Right lobe of liver (tissue), 4 donors: ENCODE measurements at regions not wholly inside any gene's neighbourhood (a gene's known extent, or its start where the extent isn't known, plus 50 kb on each side); places are given as distances from the start of the nearest gene placed in this dataset.

Experiments used
- POLR2A ChIP-seq: fragments of 450-650 bp; IDR thresholded peaks from one replicate; pipeline ENCODE4 v1.6.1; 2017; ENCODE audit warnings: antibody characterized with exemption, mild to moderate bottlenecking
- TF ChIP-seq, protein P1 (sequence below), 4 donors: fragments of 200-600 bp in 3 of 4; fragments of 450-650 bp in 1 of 4; IDR thresholded peaks; one replicate each; pipeline versions ENCODE4 v1.5.1 to v1.8.0; 2016 to 2022; ENCODE audit warnings: antibody characterized with exemption in 4 of 4, mild to moderate bottlenecking in 2 of 4
- donor health status: DM: no; HTN: no; CAD: no.
- donor health status: DM: no; HTN: no; CAD: no.
- donor health status: DM: no; HTN: yes; CAD: no.

DNA sequence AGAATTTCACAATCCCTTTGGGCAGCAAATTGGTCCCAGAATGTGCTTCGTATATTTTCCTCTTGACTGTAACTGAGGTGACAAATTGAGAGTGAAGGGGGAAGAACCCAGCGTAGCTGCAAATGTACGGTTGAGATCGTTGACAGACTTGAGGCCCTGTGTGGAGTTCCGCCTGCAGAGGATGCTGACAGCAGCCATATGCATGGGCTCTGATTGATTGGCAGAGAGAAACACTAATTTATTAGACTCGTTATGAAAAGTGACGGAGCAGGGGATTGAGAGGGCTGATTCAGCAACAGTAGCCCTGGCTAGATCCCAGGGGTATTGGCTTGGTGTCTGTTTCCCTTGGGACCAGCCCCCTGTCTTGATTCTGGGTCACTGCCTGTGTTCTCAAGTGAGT is 930.1 kb upstream of the EEF2KMT start:
- TF ChIP-seq, protein P1, sequence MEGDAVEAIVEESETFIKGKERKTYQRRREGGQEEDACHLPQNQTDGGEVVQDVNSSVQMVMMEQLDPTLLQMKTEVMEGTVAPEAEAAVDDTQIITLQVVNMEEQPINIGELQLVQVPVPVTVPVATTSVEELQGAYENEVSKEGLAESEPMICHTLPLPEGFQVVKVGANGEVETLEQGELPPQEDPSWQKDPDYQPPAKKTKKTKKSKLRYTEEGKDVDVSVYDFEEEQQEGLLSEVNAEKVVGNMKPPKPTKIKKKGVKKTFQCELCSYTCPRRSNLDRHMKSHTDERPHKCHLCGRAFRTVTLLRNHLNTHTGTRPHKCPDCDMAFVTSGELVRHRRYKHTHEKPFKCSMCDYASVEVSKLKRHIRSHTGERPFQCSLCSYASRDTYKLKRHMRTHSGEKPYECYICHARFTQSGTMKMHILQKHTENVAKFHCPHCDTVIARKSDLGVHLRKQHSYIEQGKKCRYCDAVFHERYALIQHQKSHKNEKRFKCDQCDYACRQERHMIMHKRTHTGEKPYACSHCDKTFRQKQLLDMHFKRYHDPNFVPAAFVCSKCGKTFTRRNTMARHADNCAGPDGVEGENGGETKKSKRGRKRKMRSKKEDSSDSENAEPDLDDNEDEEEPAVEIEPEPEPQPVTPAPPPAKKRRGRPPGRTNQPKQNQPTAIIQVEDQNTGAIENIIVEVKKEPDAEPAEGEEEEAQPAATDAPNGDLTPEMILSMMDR (IDR thresholded peaks at IDR 0.05), result no peak
- no peak for TF ChIP-seq POLR2A
